HFFc6 (cell line): ENCODE measurements at regions not wholly inside any gene's neighbourhood (a gene's known extent, or its start where the extent isn't known, plus 50 kb on each side); places are given as distances from the start of the nearest gene placed in this dataset.

Experiments used
- DNase-seq: peaks from one replicate; pipeline ENCODE4 v3.0.0-alpha.2; 2018
- H3K27ac Mint-ChIP-seq: 2 replicates; pipeline ENCODE4 v1.8.0; 2020; ENCODE audit warnings: mild to moderate bottlenecking, mixed read lengths
- H3K27me3 Mint-ChIP-seq: 2 replicates; pipeline ENCODE4 v1.8.0; 2021; ENCODE audit warnings: mild to moderate bottlenecking, moderate library complexity, mixed read lengths; ENCODE audit not compliant: insufficient read depth
- H3K36me3 Mint-ChIP-seq: 2 replicates; pipeline ENCODE4 v1.8.0; 2021; ENCODE audit warnings: low read depth, mixed read lengths
- H3K4me1 Mint-ChIP-seq: 2 replicates; pipeline ENCODE4 v1.8.0; 2020; ENCODE audit warnings: low read depth, mixed read lengths
- H3K4me3 Mint-ChIP-seq: 2 replicates; pipeline ENCODE4 v1.8.0; 2020; ENCODE audit warnings: mild to moderate bottlenecking, moderate library complexity, mixed read lengths
- H3K9me3 Mint-ChIP-seq: 2 replicates; pipeline ENCODE4 v1.8.0; 2020; ENCODE audit warnings: mild to moderate bottlenecking, mixed read lengths
- CTCF ChIP-seq: fragments of 200-600 bp; sonication (generic); IDR thresholded peaks from 2 replicates; pipeline ENCODE4 v1.5.0; 2021; ENCODE audit warnings: antibody characterized with exemption, mild to moderate bottlenecking

DNA sequence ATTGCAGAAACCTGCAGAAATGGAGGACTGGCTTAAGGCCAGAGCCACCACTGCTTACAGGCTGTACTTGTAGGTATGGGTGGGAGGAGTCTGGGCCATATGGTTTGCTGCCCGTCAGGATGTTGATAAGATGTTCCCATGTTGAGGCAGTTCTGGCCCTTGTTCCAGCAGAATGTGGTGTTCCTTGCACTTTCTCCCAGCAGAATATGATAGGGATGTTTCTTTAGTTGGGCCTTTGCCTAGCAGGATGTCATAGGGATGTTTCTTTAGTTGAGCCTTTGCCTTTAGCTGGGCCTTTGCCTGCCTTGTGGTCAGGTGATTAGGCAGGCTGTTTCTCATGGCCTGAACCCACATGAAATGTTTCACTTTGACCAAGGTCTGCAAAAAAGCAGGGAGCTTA is 139.1 kb upstream of the PAQR3 start:
- Mint-ChIP-seq H3K4me1 (no peaks in the 10 kb centered on the region), H3K9me3 (peaks cover 10% of the 10 kb centered on the region), H3K36me3 (no peaks in the 10 kb centered on the region), H3K27ac (no peak overlapping the region), H3K4me3 (no peak overlapping the region), H3K27me3 (peaks cover 1% of the 10 kb centered on the region; the same call in 1 of the 2 replicates)
- TF ChIP-seq CTCF, result no peak
- DNase-seq, result no peak

GRCh38 chr4:79074040-79074439 is 134.8 kb upstream of the PAQR3 start:
- no peak overlapping the region for H3K4me3 Mint-ChIP-seq
- no peaks in the 10 kb centered on the region; the same call in 1 of the 2 replicates for H3K9me3 Mint-ChIP-seq
- no peaks in the 10 kb centered on the region for H3K4me1 Mint-ChIP-seq
- no peak overlapping the region for H3K27ac Mint-ChIP-seq
- TF ChIP-seq CTCF, result no peak
- no peaks in the 10 kb centered on the region for H3K36me3 Mint-ChIP-seq
- DNase-seq, result no peak
- no peaks in the 10 kb centered on the region for H3K27me3 Mint-ChIP-seq

GRCh38 chr4:79073471-79073870 is 134.2 kb upstream of the PAQR3 start:
- Mint-ChIP-seq H3K27me3 (no peaks in the 10 kb centered on the region), H3K4me3 (no peak overlapping the region), H3K9me3 (no peaks in the 10 kb centered on the region; the same call in 1 of the 2 replicates), H3K27ac (no peak overlapping the region), H3K36me3 (no peaks in the 10 kb centered on the region), H3K4me1 (no peaks in the 10 kb centered on the region)
- DNase-seq, result no peak
- no peak for TF ChIP-seq CTCF

GRCh38 chr4:79065262-79065661 is 126.0 kb upstream of the PAQR3 start:
- Mint-ChIP-seq H3K27me3 (no peaks in the 10 kb centered on the region; the same call in 1 of the 2 replicates), H3K4me1 (no peaks in the 10 kb centered on the region), H3K4me3 (no peak overlapping the region), H3K27ac (no peak overlapping the region), H3K9me3 (no peaks in the 10 kb centered on the region), H3K36me3 (no peaks in the 10 kb centered on the region)
- no peak for TF ChIP-seq CTCF
- no peak for DNase-seq

- Mint-ChIP-seq H3K27ac (no peak overlapping the region), H3K36me3 (no peaks in the 10 kb centered on the region), H3K27me3 (no peaks in the 10 kb centered on the region; the same call in 1 of the 2 replicates), H3K4me1 (no peaks in the 10 kb centered on the region), H3K9me3 (no peaks in the 10 kb centered on the region), H3K4me3 (no peak overlapping the region)
- no peak for DNase-seq
- TF ChIP-seq CTCF, result no peak
These were observed 125.6 kb upstream of the PAQR3 start for GRCh38 chr4:79064806-79065205.
